Thyroid gland (tissue), 4 donors: ENCODE measurements at regions not wholly inside any gene's neighbourhood (a gene's known extent, or its start where the extent isn't known, plus 50 kb on each side); places are given as distances from the start of the nearest gene placed in this dataset.

Experiments
- CTCF ChIP-seq, 6 experiments: fragments of 200-600 bp in 3 of 6; fragments of 450-650 bp in 3 of 6; sonication (generic) in 3 of 6; IDR thresholded peaks; one replicate each; pipeline ENCODE4 v1.5.1; 2016 to 2019; ENCODE audit warnings: antibody characterized with exemption in 6 of 6, mild to moderate bottlenecking in 2 of 6, inconsistent platforms in 1 of 6, moderate library complexity in 1 of 6
- POLR2A ChIP-seq, 2 donors: fragments of 450-650 bp; IDR thresholded peaks; one replicate each; pipeline ENCODE4 v1.6.1; 2017; ENCODE audit warnings: antibody characterized with exemption in 2 of 2, mild to moderate bottlenecking in 2 of 2, moderate library complexity in 1 of 2

GRCh38 chr4:154953691-154954090, 172.6 kb downstream of the RBM46 start:
- TF ChIP-seq CTCF (IDR thresholded peaks at IDR 0.05) (no peak), POLR2A (IDR thresholded peaks at IDR 0.05) (no peak)
